Hematopoietic multipotent progenitor cell treated with erythropoietin and hydrocortisone succinate and interleukin-3 and kit ligand, for 6 days (in vitro differentiated cells): ENCODE measurements at regions not wholly inside any gene's neighbourhood (a gene's known extent, or its start where the extent isn't known, plus 50 kb on each side); places are given as distances from the start of the nearest gene placed in this dataset.

Source experiments
- DNase-seq: peaks from one replicate; pipeline ENCODE4 v3.0.0-alpha.2; 2015

DNA sequence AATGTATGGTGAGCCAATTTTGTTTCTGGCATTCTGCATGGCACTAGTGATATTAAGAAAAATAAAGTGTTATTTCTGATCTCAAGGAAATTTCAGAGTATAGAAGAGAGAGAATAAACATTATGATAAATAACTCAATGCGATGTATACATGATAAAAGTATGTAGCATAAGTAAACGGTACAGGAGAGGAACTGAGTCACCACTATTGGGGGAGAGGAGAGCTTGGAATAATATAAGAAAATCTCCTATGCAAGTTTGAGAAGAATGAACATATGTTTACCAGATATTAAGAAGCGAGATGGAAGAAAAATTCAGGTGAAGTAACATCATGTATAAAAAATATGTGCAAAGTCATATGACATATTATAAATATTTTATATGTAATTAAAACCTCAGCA lies 1230.3 kb upstream of the CITED2 start:
- DNase-seq: no peak

DNA sequence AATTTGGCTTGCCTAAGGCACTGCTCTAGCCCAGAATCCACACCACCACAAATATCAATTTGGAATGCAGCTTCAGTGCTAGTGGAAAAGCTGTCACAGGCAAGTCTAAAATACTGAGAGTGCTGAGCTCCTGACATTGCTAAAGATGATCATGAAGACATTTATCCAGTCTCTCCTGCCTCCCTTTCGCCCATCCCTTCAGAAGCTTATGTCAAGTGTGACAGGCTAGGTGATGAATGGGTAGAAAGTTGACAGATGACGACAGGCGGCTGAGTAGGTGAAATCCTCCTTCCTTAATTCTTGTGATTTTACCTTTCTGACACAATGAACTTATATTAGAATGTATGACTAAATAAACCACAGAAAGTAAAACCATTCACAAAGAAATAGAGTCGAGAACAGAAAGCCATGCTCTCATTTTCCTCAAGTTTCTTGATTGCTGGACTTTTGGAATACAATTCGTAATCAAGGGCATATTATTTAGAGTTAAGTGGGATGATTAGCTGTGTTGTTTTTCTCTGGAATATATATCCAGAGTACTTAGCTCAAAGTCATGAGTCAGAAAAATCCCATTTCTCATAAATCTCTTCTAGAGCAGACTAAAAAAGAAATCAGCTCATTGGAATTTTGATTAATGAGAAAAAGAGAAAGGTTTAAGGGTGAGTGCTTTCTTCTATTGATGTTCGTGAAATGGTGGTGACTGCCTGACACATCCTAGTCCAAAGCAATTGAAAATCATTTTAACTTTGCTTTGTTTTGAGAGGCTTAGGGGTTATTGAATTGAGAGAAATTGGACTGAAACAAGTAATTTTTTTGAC lies 1228.2 kb upstream of the CITED2 start:
- DNase-seq: no peak

DNA sequence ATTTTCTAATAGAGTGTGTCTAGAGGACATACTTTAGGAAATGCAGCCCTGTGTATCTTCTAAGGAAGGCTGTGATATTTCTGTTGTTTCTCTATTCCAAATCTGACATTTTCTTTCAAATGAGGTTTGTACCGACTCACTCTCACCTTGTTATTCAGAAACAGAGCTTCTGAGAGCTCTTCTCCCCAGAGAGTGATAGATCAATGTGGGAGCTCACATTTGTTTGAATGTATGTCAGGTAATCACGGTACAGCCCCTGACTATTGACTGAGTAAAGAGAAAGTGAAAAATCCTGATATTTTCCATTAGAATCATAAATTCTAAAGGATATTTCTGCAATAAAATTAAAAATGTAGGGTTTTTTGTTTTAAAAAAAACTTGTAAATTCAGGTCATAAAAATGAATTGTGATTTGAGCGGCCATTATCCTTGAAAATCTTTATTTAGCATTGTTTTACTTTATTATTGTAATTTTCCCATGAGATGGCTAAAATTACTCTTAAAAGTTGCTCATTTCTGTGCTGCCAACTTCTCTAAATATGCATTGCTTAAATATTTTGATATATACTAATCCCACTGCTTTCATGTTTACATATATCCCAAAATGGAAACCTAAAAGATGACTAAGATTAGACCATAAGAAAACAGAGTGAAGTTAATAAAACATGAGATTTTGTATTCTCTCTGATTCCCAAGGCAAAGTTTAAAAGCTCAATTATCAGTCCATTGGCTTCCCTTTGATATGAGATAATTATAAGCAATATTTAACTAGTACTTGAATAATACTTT lies 1226.8 kb upstream of the CITED2 start:
- DNase-seq: no peak

DNA sequence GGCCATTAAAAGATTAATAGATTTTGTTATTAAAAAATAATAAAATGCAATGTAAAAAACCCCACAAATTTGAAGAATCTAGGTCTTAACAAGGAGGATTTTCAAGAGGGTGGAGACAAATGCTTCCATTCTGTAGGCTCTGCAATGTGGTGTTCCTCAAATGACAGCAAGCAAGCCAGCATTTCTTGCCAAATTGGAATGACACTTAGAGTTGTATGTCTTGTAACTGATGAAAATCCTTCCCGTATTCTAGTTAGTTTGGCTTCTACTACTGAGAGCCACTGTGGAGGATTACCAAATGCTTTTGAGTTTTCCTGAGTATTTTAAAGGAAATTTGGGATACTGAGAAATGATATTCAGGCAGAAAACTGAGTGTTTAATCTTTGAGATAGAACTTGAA lies 1225.5 kb upstream of the CITED2 start:
- no peak for DNase-seq

DNA sequence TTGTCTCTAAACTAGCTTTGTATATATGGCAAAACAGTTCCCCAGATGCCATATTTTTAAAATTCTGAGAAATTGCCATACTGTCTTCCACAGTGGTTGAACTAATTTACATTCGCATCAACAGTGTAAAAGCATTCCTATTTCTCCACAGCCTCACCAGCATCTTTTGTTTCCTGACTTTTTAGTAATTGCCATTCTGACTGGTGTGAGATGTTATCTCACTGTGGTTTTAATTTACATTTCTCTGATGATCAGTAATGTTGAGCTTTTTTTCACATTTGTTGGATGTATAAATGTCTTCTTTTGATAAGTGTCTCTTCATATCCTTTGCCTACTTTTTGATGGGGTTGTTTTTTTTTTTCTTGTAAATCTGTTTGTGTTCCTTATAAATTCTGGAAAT lies 1222.7 kb upstream of the CITED2 start:
- no peak for DNase-seq

DNA sequence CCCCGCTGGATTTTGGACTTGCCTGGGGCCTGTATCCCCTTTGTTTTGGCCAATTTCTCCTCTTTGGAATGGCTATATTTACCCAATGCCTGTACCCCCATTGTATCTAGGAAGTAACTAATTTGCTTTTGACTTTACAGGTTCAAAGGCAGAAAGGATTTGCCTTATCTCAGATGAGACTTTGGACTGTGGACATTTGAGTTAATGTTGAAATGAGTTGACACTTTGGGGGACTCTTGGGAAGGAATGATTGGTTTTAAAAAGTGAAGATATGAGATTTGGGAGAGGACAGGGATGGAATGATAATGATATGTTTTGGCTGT lies 1220.3 kb upstream of the CITED2 start:
- no peak for DNase-seq

DNA sequence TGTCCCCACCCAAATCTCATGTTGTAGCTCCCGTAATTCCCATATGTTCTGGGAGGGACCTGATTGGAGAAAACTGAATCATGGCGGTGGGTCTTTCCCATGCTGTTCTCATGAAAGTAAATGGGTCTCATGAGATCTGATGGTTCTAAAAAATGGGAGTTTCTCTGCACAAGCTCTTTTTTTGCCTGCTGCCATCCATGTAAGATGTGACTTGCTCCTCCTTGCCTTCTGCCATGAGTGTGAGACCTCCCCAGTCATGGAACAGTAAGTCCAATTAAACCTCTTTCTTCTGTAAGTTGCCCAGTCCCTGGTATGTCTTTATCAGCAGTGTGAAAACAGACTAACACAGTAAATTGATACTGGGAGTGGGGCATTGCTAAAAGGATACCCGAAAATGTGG lies 1218.4 kb upstream of the CITED2 start:
- no peak for DNase-seq

DNA sequence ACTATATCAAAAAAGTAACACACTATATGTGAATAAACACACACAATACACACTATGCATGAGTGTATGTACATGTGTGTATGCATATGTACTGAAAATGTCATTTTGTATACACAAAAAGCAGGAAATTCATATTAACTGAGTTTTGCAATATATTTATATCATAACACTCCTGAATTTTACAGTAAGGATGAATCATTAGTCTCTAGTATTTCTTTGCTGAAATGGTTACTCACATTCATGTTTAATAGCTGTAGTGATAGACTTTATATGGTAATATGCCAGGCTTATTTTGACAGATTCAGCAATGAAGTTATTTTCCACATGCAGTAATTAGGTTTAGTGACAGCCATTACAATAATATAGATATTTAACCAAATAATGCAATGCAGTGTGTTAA lies 1216.2 kb upstream of the CITED2 start:
- DNase-seq: no peak

DNA sequence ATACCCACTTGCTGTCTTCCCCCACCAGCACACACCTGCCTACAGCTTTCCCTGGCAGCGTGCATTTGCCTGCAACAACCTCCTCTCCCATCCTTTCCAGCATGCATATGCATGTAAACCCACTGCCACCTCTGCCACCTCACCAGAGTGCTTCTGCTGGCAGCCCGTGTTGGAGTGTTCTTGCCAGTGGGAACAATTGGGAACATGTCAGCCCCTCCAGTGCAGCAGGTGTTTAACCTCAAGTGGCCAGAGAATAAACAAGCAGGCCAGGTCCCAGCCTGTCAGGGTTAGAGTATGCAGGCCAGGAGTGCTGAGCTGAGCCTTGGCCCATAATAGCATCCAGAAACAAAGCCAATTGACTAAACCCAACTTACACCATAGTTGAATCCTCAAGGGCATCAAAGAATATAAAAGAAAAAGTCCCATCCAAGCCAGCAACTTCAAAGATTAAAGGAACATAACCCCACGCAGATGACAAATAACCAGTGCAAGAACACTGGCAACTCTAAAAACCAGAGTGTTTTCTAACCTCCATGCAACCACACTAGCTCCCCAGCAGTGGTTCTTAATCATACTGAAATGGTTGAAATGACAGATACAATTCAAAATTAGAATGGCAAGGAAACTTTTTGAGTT lies 1212.1 kb upstream of the CITED2 start:
- no peak for DNase-seq

DNA sequence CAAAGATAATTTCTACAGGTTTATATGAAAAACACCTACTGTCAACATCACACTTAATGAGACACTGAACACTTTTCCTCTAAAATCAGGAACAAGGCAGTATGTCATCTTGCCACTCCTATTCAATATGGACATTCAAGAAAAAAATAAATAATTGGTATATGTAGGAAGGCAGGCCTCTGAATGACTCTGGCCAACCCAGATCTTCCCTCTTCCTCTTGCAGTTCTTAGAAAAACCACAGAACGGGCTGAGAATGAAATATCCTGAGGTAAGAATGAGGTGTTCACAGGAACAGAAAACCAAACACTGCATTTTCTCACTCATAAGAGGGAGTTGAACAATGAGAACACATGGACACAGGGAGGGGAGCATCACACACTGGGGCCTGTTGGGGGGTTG lies 1207.2 kb upstream of the CITED2 start:
- no peak for DNase-seq

DNA sequence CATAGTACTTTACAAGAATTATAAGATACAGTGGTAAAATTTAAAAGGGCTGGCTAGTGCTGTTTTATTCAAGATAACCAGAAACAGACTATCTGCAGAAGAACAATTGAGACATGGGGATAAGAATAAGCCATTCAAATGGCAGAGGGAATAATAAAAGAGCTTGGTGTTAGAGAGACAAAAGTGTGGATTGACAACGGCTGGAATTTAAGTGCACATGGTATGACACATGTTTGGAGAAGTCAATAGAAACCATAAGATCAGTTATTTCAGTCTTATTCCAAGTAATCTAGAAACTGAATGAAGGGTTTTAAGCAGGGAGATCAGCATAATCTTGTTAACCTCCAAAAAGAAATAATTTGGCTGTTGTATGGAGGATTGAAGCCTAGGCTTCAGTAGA lies 1205.5 kb upstream of the CITED2 start:
- DNase-seq: no peak

DNA sequence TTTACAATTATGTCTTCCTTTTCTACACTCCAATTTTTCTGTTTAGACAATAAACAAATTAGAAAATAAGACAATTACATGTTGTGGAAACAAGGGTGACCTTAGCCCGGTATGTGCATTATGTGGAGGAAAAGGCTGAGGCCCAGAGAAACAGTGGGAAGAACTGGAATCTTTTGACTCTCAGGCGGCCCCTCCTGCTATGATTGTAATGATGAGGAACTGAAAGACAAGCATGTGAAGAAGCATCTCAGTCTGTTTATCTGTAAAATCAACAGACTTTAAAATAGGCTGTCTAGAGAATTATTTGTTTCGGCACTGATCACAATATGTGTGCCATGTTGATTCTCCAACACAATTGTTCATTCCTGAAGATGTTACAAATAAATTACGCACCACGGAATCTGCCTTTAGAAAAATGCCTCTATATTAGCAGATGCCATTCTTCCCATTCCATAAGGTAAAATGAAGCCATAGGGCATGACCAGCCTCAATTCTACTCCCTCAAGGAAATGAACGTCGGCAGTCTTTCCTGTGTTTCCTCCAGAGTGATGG lies 1201.6 kb upstream of the CITED2 start:
- no peak for DNase-seq

DNA sequence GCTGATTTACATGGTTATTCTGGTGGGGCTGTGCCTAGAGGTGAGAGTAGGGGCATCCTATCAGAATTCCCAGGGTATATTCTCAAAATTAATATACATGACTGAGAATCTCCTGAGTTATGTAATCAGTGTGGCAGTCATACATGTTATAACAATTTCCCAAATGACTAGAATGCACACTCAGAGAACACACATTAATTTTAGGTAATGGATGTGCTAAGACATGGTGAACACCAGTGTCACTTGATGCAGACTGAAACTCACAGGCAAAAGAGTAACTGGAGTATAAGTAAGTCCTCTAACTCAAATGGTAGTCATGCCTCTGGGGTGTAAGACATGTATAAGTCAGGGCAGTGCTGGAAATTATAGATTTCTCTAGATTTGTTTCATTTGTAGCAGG lies 1198.4 kb upstream of the CITED2 start:
- DNase-seq: no peak

DNA sequence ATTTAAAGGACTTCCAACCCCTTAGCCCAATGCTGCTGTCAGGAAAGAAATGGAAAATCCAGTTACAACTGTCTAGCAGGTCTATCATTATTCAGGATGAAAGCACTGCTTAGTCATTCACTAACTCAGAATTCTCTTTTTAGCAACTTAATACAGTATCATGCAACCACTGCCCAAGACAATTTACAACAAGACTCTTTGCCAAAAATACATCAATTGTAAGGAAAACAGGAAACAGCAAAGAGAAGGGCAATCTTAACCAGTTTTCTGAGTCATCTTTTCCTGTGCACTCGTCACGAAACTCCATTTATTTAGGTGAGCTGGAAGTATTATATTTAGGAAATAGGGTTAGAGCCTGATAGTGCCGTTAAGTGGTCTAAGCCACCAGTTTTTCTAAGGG lies 1197.7 kb upstream of the CITED2 start:
- DNase-seq: no peak

DNA sequence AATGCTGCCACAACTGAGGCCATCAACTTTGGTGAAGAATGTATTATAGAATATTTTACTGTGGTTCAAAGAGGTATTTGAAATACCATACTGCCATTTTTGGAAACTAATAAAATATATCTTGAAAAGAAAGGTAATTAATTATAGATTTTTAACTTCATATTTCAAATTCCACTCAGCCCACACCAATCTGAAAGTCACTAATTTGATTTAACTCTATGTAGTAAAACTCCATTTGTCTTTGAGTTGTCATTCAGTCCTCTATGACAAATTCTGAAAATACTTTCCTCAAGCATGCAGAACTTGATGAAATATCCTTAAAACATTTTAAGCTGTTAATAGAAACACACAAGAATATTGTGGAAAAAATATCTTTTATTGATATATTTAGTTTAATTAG lies 1196.7 kb upstream of the CITED2 start:
- no peak for DNase-seq

DNA sequence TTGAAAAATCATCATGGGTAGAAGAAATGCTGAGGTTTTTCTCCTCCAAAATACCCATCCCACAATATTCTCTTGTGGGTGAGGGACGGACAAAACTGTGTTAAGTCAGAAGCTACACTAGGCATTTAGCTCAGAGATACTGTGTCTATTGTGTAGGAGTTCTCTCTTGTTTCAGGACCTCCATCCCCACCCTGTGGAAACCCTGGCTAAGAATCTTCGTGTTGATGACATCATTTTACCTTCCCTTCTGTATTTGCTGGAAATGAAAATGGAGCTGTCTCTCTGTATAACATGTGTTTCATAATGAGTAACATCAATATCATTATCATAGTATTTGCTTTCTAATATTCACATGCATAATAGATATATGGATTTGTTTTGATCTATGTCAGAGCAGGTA lies 1193.0 kb upstream of the CITED2 start:
- DNase-seq: no peak

DNA sequence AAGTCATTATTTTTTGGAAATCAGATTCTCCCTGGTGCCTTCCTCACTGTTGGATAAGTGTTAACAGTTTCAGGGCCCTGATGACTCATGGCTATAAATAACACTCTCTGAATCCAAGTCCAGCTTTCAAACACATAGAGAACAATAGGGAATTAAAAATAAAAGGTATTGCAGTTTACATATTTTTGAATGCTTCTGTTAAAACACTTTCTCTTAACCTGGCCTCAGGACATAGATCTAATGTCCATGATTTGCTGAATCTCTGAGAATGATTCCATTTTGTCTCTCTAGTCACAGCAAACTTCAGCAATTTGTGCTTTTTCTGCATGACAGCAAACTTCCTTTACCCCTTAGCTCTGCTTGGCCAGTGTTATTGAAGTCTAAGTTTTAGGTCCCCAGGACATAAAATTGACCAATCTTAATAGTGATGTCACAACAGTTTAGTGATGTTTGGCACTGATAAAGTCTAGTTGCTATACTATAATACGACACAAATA lies 1192.4 kb upstream of the CITED2 start:
- no peak for DNase-seq

DNA sequence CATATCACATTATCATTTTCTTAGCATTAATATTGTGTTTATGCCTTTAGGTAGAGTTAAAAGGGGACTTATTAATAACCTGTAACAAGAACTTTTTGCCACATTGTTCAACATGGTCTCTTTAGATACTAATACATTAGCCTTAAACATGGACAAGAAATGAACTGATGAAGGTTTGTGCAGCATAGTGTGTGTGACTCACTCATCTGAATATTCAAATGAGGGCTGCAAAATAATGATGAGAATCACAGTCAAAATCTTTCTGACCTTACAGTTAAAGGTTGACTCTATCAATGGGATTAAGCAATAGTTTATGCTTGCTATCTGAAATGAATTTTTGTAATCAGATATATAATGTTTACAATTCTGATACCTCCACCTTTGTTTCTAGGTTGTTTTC lies 1189.3 kb upstream of the CITED2 start:
- no peak for DNase-seq

DNA sequence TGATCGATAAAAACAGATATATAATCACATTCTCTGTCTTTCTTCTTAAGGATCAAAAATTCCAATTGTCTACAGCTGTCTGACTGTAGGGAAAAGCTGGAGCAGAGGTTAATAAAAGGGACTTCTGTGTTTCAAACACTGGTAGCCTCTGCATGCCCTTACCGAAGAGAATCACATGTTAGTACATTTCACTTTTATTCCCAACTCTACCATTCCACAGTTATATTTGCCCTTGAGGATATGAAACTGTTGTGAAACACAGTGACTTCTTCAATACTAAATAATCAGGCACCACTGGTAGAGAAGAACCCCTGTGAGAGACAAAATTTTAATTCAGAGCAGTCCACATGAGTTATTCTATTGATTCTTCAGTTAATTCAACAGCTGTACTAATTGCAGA lies 1187.3 kb upstream of the CITED2 start:
- DNase-seq: no peak

DNA sequence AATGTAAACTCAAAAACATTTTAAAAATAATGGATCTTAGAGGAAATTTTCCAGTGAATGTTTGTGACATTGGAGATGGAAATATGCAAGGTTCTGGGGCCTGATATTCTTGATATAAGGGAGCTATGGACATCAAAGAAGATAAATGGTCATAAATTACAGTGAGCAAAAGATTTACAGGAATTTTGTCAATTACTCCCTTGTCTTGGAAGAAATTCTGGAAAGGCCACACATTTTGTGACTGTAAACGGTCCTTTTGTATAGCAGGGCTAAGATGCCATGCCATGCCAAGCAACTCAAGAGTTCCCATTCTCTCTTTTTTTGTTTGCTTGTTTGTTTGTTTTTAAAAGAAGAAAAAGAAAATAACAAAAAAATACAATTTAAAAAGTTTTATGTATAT lies 1186.2 kb upstream of the CITED2 start:
- no peak for DNase-seq

DNA sequence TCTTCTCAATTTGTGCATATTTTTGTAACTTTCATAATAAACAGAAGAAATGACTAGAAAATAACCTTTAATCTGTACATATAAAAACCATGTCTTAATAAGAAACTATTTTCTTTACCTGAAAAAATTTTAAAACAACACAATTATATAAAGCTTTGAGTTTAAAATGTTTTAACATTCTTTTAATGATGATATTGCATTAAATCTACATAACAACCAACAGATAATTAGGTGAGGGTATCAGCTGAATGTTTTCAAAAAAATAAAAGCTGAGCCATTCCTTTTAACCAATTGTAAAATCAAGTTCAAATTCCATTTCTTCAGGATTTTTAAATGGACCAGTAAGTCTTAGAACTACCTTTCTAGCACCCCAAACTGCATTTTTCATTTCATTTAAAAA lies 1185.0 kb upstream of the CITED2 start:
- DNase-seq: no peak

DNA sequence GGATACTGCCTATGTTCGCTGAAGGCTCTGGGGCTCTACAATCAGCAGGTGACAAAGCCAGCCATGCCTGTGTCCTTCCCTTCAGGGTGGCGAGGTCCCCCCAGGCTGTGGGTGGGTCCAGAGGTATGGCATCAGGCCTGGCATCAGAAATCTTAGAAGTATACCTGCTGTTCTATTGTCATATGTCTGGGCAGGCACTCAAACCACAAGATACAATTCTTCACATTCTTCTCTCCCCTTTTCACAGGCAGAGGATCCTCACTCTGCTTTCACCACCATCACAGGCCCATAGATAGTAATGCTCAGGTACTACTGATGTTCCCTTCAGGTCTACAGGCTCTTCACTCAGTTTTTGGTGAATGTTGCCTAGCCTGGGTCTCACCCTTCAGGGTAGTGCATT lies 1180.0 kb upstream of the CITED2 start:
- no peak for DNase-seq

DNA sequence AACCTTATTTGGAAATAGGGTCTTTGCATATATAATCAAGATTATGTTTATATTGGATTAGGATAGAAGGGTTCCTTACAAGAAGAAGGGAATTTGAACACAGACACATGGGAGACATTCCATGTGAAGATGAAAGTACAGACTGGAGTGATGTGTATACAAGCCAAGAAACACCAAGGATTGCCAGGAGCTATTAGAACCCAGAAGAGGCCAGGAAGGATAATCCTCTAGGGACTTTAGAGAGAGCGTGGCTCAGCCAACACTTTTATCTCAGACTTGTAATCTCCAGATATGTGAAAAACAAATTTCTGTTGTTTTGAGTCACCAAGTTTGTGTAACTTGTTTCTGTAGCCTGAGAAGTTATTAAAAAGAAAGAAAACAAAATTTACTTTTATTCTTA lies 1173.9 kb upstream of the CITED2 start:
- DNase-seq: no peak

DNA sequence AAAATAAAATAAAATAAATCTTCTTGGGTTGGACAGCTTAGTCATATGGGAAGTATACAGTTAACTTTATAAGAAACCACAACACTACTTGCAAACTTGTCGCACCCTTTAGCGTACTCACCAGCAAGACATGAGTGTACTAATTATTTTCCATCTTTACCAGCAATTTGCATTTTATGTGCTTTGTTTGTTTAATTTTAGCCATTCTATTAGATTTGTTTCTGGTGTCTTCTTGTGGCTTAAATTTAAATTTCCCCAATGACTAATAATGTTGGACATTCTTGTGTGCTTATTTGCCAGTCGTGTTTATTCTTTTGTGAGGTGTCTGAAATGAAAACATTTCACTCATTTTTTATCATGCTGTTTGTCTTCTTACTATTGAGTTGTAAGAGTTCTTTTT lies 1172.2 kb upstream of the CITED2 start:
- no peak for DNase-seq
